GM12878 (cell line): ENCODE measurements at regions not wholly inside any gene's neighbourhood (a gene's known extent, or its start where the extent isn't known, plus 50 kb on each side); places are given as distances from the start of the nearest gene placed in this dataset.

Source experiments
- ATAC-seq: fragments of 200-7000 bp; cut with Tn5 transposase; 3 replicates; pipeline ENCODE4 v1.9.1; 2020; ENCODE audit warnings: mild to moderate bottlenecking, moderate library complexity
- BruUV-seq: library from RNA; stranded (reverse); fragments of 400-500 nt; replicated peaks from 2 replicates; lab custom pipeline; 2021; lab: Mats Ljungman, UMichigan
- CTCF ChIA-PET: fragments of 300-600 bp; sonication (Branson Sonifier 250); formaldehyde crosslinking; extraction: SDS; loops from one replicate; lab custom pipeline; 2021; ENCODE audit warnings: inconsistent platforms; lab: Yijun Ruan, JAX
- POLR2A ChIA-PET: fragments of 350-600 bp; formaldehyde crosslinking; extraction: SDS; loops from one replicate; lab custom pipeline; 2021; ENCODE audit warnings: inconsistent platforms; lab: Charles Lee
- RAD21 ChIA-PET: fragments of 300-600 bp; sonication (Branson Sonifier 250); formaldehyde crosslinking; loops from one replicate; lab custom pipeline; 2023; ENCODE audit warnings: antibody characterized with exemption; ENCODE audit not compliant: unreplicated experiment; lab: Charles Lee
- SMC1A ChIA-PET: fragments of 300-600 bp; sonication (Branson Sonifier 250); formaldehyde crosslinking; loops from one replicate; lab custom pipeline; 2023; ENCODE audit not compliant: unreplicated experiment, uncharacterized antibody; lab: Charles Lee
- DNase-seq: peaks from one replicate; pipeline ENCODE4 v3.0.0-alpha.2; 2011; ENCODE audit warnings: low read depth, low spot score
- FAIRE-seq: peaks from 3 replicates; lab custom pipeline; 2011; peaks lifted over from hg19 to GRCh38; lab: Jason Lieb, UNC
- H2AFZ ChIP-seq: 2 replicates; pipeline ENCODE4 v1.6.0; 2011; ENCODE audit warnings: low read depth, low read length, control low read depth; ENCODE audit not compliant: control insufficient read depth
- H3K27ac ChIP-seq: 2 replicates; pipeline ENCODE4 v1.5.1; 2011; ENCODE audit warnings: control low read depth; ENCODE audit not compliant: control insufficient read depth, insufficient read depth
- H3K27me3 ChIP-seq, 2 experiments: replicated peaks in 1 of 2; 2 replicates each; pipeline versions ENCODE4 v1.6.0 to v1.6.1; 2011; ENCODE audit warnings: low read length in 1 of 2; ENCODE audit not compliant: control insufficient read depth in 2 of 2, insufficient read depth in 2 of 2
- H3K36me3 ChIP-seq, 2 experiments: 2 replicates each; pipeline ENCODE4 v1.5.1; 2011; ENCODE audit warnings: low read length in 1 of 2; ENCODE audit not compliant: control insufficient read depth in 2 of 2, insufficient read depth in 2 of 2
- H3K4me1 ChIP-seq: 2 replicates; pipeline ENCODE4 v1.6.1; 2011; ENCODE audit warnings: mild to moderate bottlenecking, low read length, moderate library complexity, mixed read lengths; ENCODE audit not compliant: control insufficient read depth, insufficient read depth
- H3K4me2 ChIP-seq: 2 replicates; pipeline ENCODE4 v1.6.0; 2011; ENCODE audit warnings: control low read depth; ENCODE audit not compliant: control insufficient read depth, insufficient read depth
- H3K4me3 ChIP-seq: fragments of 200-600 bp; sonication (generic); 2 replicates; pipeline ENCODE4 v1.5.1; 2016
- H3K79me2 ChIP-seq: 2 replicates; pipeline ENCODE4 v1.6.0; 2011; ENCODE audit warnings: low read length; ENCODE audit not compliant: control insufficient read depth, insufficient read depth
- H3K9ac ChIP-seq: 2 replicates; pipeline ENCODE4 v1.8.0; 2011; ENCODE audit warnings: low read length, control low read depth, mixed read lengths; ENCODE audit not compliant: control insufficient read depth, insufficient read depth
- H3K9me3 ChIP-seq: replicated peaks from 3 replicates; pipeline ENCODE4 v1.5.1; 2011; ENCODE audit warnings: mild to moderate bottlenecking, low read length; ENCODE audit not compliant: control insufficient read depth, insufficient read depth
- H4K20me1 ChIP-seq: 2 replicates; pipeline ENCODE4 v1.6.0; 2011; ENCODE audit not compliant: control insufficient read depth, insufficient read depth
- BCL3 ChIP-seq: IDR thresholded peaks from 2 replicates; pipeline ENCODE4 v1.6.1; 2011; ENCODE audit warnings: borderline replicate concordance, low read depth, mild to moderate bottlenecking, moderate library complexity, low read length; ENCODE audit not compliant: insufficient read depth, poor library complexity, severe bottlenecking
- BHLHE40 ChIP-seq, 2 experiments: fragments of 450-650 bp in 1 of 2; IDR thresholded peaks; 2 replicates each; pipeline ENCODE4 v1.6.1; 2011 to 2017; ENCODE audit warnings: low read depth in 2 of 2, borderline replicate concordance in 1 of 2, improper control_type of control experiment in 1 of 2, low read length in 1 of 2, mild to moderate bottlenecking in 1 of 2
- HDGF ChIP-seq: fragments of 450-650 bp; IDR thresholded peaks from 2 replicates; pipeline ENCODE4 v1.6.1; 2016; ENCODE audit warnings: antibody characterized with exemption
- IRF4 ChIP-seq: IDR thresholded peaks from 2 replicates; pipeline ENCODE4 v1.6.1; 2011; ENCODE audit warnings: low read depth, low read length
- LARP7 ChIP-seq: fragments of 450-650 bp; IDR thresholded peaks from 2 replicates; pipeline ENCODE4 v1.6.1; 2017; ENCODE audit warnings: mild to moderate bottlenecking
- MAX ChIP-seq: IDR thresholded peaks from 2 replicates; pipeline ENCODE4 v1.6.1; 2012; ENCODE audit warnings: low read depth, low read length, improper control_type of control experiment
- MTA2 ChIP-seq: fragments of 450-650 bp; IDR thresholded peaks from 2 replicates; pipeline ENCODE4 v1.6.1; 2016; ENCODE audit warnings: low read depth, mild to moderate bottlenecking, moderate library complexity
- NFYB ChIP-seq: IDR thresholded peaks from 2 replicates; pipeline ENCODE4 v1.6.1; 2011; ENCODE audit warnings: low read depth, mild to moderate bottlenecking, low read length, improper control_type of control experiment, moderate library complexity; ENCODE audit not compliant: insufficient read depth
- PBX3 ChIP-seq: IDR thresholded peaks from 2 replicates; pipeline ENCODE4 v1.6.1; 2011; ENCODE audit warnings: mild to moderate bottlenecking, low read depth, low read length, moderate library complexity; ENCODE audit not compliant: insufficient replicate concordance
- RELA ChIP-seq: fragments of 450-650 bp; IDR thresholded peaks from 2 replicates; pipeline ENCODE4 v1.8.0; 2014; ENCODE audit warnings: borderline replicate concordance; ENCODE audit not compliant: partially characterized antibody
- ZBED1 ChIP-seq: IDR thresholded peaks from 2 replicates; pipeline ENCODE4 v1.6.1; 2016; ENCODE audit warnings: borderline replicate concordance
- ZNF217 ChIP-seq: fragments of 450-650 bp; IDR thresholded peaks from 2 replicates; pipeline ENCODE4 v1.6.1; 2017; ENCODE audit warnings: antibody characterized with exemption, mild to moderate bottlenecking
- WGBS: methylation state at CpG from one replicate; pipeline ENCODE4 v1.1.6; 2016; ENCODE audit warnings: low lambda C conversion rate; ENCODE audit not compliant: insufficient replicate concordance, insufficient coverage; ENCODE audit errors: missing lambda C conversion rate; 5-methylcytosine and 5-hydroxymethylcytosine counted together
- in situ Hi-C: fragments of 300-500 bp; cut with MboI; formaldehyde crosslinking; loops from 9 replicates; pipeline ENCODE4 v1.14.3; 2018; ENCODE audit warnings: mixed read lengths
- intact Hi-C: fragments of 100-400 bp; cut with micrococcal nuclease; formaldehyde crosslinking; loops from one replicate; pipeline ENCODE4 v1.14.2; 2022; ENCODE audit not compliant: unreplicated experiment
- TF ChIP-seq, protein P1 (sequence below): fragments of 450-650 bp; IDR thresholded peaks from 2 replicates; pipeline ENCODE4 v1.6.1; 2016; ENCODE audit warnings: mild to moderate bottlenecking

DNA sequence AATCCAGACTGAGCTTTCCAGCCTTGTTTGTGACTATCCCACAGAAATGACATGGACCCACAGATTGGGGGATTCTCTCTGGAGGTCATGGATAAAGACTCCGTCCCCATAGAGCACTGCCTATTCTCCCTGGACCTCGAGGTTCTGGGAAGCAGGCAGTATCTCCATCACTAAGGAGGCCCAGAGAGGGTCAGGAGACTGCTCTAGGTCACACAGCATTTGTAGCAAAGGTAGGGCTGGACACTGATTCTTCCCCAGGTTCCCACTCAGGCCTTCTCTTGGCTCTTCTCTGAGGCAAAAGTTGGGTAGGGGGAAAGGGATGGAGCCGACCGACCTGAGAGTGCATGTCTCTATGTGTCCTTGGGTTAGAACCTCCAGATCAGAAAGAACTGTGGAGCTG, 80.9 kb downstream of the PTPRS start:
- CTCF ChIA-PET, result interaction anchor here (0.7 kb wide), 1 partner anchor 1373 kb away, joined by 3 read pairs; no protein-coding TSS in a partner anchor
- intact Hi-C loops, result no loop called here
- Histone ChIP-seq H3K79me2 (no peaks in the 10 kb centered on the region), H3K9ac (no peak overlapping the region), H3K36me3 (no peaks in the 10 kb centered on the region; a peak in 1 of 4 replicates), H3K4me3 (no peak overlapping the region), H3K27me3 (no peaks in the 10 kb centered on the region; a peak in 1 of 4 replicates), H2AFZ (no peak overlapping the region)
- in situ Hi-C loops, result no loop called here
- BruUV-seq, result no TSS peak
- no peak for FAIRE-seq
- RAD21 ChIA-PET, result no interaction called here
- no peak for DNase-seq
- SMC1A ChIA-PET, result no interaction called here
- TF ChIP-seq, protein P1, sequence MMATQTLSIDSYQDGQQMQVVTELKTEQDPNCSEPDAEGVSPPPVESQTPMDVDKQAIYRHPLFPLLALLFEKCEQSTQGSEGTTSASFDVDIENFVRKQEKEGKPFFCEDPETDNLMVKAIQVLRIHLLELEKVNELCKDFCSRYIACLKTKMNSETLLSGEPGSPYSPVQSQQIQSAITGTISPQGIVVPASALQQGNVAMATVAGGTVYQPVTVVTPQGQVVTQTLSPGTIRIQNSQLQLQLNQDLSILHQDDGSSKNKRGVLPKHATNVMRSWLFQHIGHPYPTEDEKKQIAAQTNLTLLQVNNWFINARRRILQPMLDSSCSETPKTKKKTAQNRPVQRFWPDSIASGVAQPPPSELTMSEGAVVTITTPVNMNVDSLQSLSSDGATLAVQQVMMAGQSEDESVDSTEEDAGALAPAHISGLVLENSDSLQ, result no peak
- TF ChIP-seq LARP7 (no peak), BCL3 (no peak), HDGF (no peak), BHLHE40 (IDR thresholded peaks at IDR 0.05; ENCODE audit: borderline replicate concordance in 1 of 2, low read depth in 2 of 2, low read length in 1 of 2) (no peak), MAX (no peak), RELA (no peak), PBX3 (no peak), ZBED1 (no peak), IRF4 (no peak), MTA2 (no peak), NFYB (no peak), ZNF217 (no peak)
- TF ChIP-seq, all 136 proteins: peak for 0
- no peaks in the 10 kb centered on the region for H3K4me1 ChIP-seq
- no peak for ATAC-seq
- WGBS, result 47% methylated on average over 4 of the region's 4 CpGs
- H4K20me1 ChIP-seq, result no peaks in the 10 kb centered on the region
- H3K4me2 ChIP-seq, result no peak overlapping the region
- H3K27ac ChIP-seq, result no peak overlapping the region
- POLR2A ChIA-PET, result no interaction called here
- H3K9me3 ChIP-seq, result peaks cover 5% of the 10 kb centered on the region; the same call in 1 of the 3 replicates
